T-helper 2 cell (primary cell): ENCODE measurements at regions not wholly inside any gene's neighbourhood (a gene's known extent, or its start where the extent isn't known, plus 50 kb on each side); places are given as distances from the start of the nearest gene placed in this dataset.
"Not testable (repeated sequence)": the region's sequence is repeated elsewhere in the genome, so short reads cannot be mapped to it uniquely, and the experiment has no call there.

Source experiments
- DNase-seq, 5 experiments: peaks; one replicate each; pipeline versions ENCODE4 v3.0.0 to v3.0.0-alpha.2; 2012 to 2022

GRCh38 chr5:93213111-93213794, 367.8 kb downstream of the NR2F1-AS1 start:
- DNase-seq: not testable (repeated sequence)

GRCh38 chr5:93209476-93209875, 371.5 kb downstream of the NR2F1-AS1 start:
- no peak for DNase-seq

- DNase-seq: no peak
Observed at GRCh38 chr5:93208141-93208751, 372.8 kb downstream of the NR2F1-AS1 start.

GRCh38 chr5:93206203-93206602, 374.8 kb downstream of the NR2F1-AS1 start:
- no peak for DNase-seq

- no peak for DNase-seq
Observed at GRCh38 chr5:93201061-93201460, 380.0 kb downstream of the NR2F1-AS1 start.

GRCh38 chr5:93196986-93197385, 384.0 kb downstream of the NR2F1-AS1 start:
- no peak for DNase-seq

GRCh38 chr5:93193431-93194347, 387.3 kb downstream of the NR2F1-AS1 start:
- no peak for DNase-seq

- no peak for DNase-seq
Observed at GRCh38 chr5:93192683-93193082, 388.3 kb downstream of the NR2F1-AS1 start.

GRCh38 chr5:93192087-93192486, 388.9 kb downstream of the NR2F1-AS1 start:
- DNase-seq: no peak

- DNase-seq: no peak
Observed at GRCh38 chr5:93191035-93191817, 389.8 kb downstream of the NR2F1-AS1 start.

GRCh38 chr5:93189707-93190120, 391.3 kb downstream of the NR2F1-AS1 start:
- no peak for DNase-seq

GRCh38 chr5:93188876-93189485, 392.0 kb downstream of the NR2F1-AS1 start:
- DNase-seq: no peak

GRCh38 chr5:93186076-93186682, 394.8 kb downstream of the NR2F1-AS1 start:
- DNase-seq: no peak

- no peak for DNase-seq
Observed at GRCh38 chr5:93184041-93184440, 397.0 kb downstream of the NR2F1-AS1 start.

GRCh38 chr5:93179466-93179865, 401.6 kb downstream of the NR2F1-AS1 start:
- no peak for DNase-seq

- DNase-seq: no peak
Observed at GRCh38 chr5:93174930-93175329, 406.1 kb downstream of the NR2F1-AS1 start.

- DNase-seq: no peak
Observed at GRCh38 chr5:93165559-93165958, 415.5 kb downstream of the NR2F1-AS1 start.

- no peak for DNase-seq
Observed at GRCh38 chr5:93164690-93165089, 416.3 kb downstream of the NR2F1-AS1 start.

GRCh38 chr5:93163010-93163663, 417.9 kb downstream of the NR2F1-AS1 start:
- DNase-seq: no peak

- no peak for DNase-seq
Observed at GRCh38 chr5:93161661-93162654, 419.1 kb downstream of the NR2F1-AS1 start.
